Tibial artery (tissue), 4 donors: ENCODE measurements at regions not wholly inside any gene's neighbourhood (a gene's known extent, or its start where the extent isn't known, plus 50 kb on each side); places are given as distances from the start of the nearest gene placed in this dataset.
"Not testable (repeated sequence)": the region's sequence is repeated elsewhere in the genome, so short reads cannot be mapped to it uniquely, and the experiment has no call there.

ENCODE experiments used
- DNase-seq, 2 donors: peaks; one replicate each; pipeline ENCODE4 v3.0.0-alpha.2; 2019
- H3K27ac ChIP-seq, 2 donors: fragments of 200-600 bp; sonication (generic) in 1 of 2; 1 replicate in 1 of 2; 2 replicates in 1 of 2; pipeline ENCODE4 v1.5.1; 2018 to 2019; ENCODE audit warnings: mild to moderate bottlenecking in 1 of 2
- H3K27me3 ChIP-seq, 2 donors: fragments of 200-600 bp; sonication (generic) in 1 of 2; one replicate each; pipeline versions ENCODE4 v1.5.1 to v1.6.0; 2016 to 2019
- H3K36me3 ChIP-seq, 3 donors: fragments of 200-600 bp; sonication (generic) in 2 of 3; one replicate each; pipeline ENCODE4 v1.5.1; 2016 to 2019; ENCODE audit warnings: mild to moderate bottlenecking in 2 of 3
- H3K4me1 ChIP-seq, 4 donors: fragments of 200-600 bp; sonication (generic) in 2 of 4; 1 replicate in 3 of 4; 2 replicates in 1 of 4; pipeline ENCODE4 v1.5.1; 2016 to 2019
- H3K4me3 ChIP-seq, 2 donors: fragments of 200-600 bp; sonication (generic) in 1 of 2; 1 replicate in 1 of 2; 2 replicates in 1 of 2; pipeline ENCODE4 v1.5.1; 2018 to 2019; ENCODE audit warnings: mild to moderate bottlenecking in 2 of 2
- H3K9me3 ChIP-seq, 3 donors: fragments of 200-600 bp; sonication (generic) in 1 of 3; one replicate each; pipeline ENCODE4 v1.5.1; 2016 to 2019
- CTCF ChIP-seq, 2 experiments: fragments of 200-600 bp in 1 of 2; fragments of 450-650 bp in 1 of 2; IDR thresholded peaks; one replicate each; pipeline ENCODE4 v1.5.1; 2017 to 2019; ENCODE audit warnings: antibody characterized with exemption in 2 of 2, mild to moderate bottlenecking in 1 of 2, moderate library complexity in 1 of 2
- intact Hi-C: fragments of 100-400 bp; cut with DNase I; formaldehyde crosslinking; loops from one replicate; pipeline ENCODE4 v1.15.0; 2023; ENCODE audit warnings: low total_unique reads

GRCh38 chr7:118878336-118878735 is 653.8 kb downstream of the ANKRD7 start:
- intact Hi-C loops, result no loop called here
- Histone ChIP-seq H3K27me3 (no peaks in the 10 kb centered on the region), H3K4me3 (no peak overlapping the region), H3K9me3 (no peaks in the 10 kb centered on the region), H3K27ac (no peak overlapping the region), H3K4me1 (no peaks in the 10 kb centered on the region), H3K36me3 (no peaks in the 10 kb centered on the region)
- no peak for DNase-seq
- TF ChIP-seq CTCF (IDR thresholded peaks at IDR 0.05), result no peak

GRCh38 chr7:118898284-118898683 is 673.8 kb downstream of the ANKRD7 start:
- Histone ChIP-seq H3K27ac (no peak overlapping the region), H3K9me3 (no peaks in the 10 kb centered on the region), H3K4me1 (no peaks in the 10 kb centered on the region), H3K27me3 (no peaks in the 10 kb centered on the region), H3K36me3 (no peaks in the 10 kb centered on the region), H3K4me3 (no peak overlapping the region)
- intact Hi-C loops, result no loop called here
- DNase-seq, result no peak
- TF ChIP-seq CTCF (IDR thresholded peaks at IDR 0.05), result no peak

- Histone ChIP-seq H3K4me1 (no peaks in the 10 kb centered on the region), H3K27me3 (no peaks in the 10 kb centered on the region), H3K4me3 (no peak overlapping the region), H3K36me3 (no peaks in the 10 kb centered on the region), H3K9me3 (no peaks in the 10 kb centered on the region), H3K27ac (no peak overlapping the region)
- no peak for DNase-seq
- intact Hi-C loops, result no loop called here
- TF ChIP-seq CTCF (IDR thresholded peaks at IDR 0.05), result no peak
Observed at GRCh38 chr7:118902600-118902999, 678.1 kb downstream of the ANKRD7 start.

GRCh38 chr7:118907911-118908527 is 683.5 kb downstream of the ANKRD7 start:
- no peak for DNase-seq
- Histone ChIP-seq H3K9me3 (no peaks in the 10 kb centered on the region), H3K27ac (no peak overlapping the region), H3K4me1 (no peaks in the 10 kb centered on the region), H3K36me3 (no peaks in the 10 kb centered on the region), H3K4me3 (no peak overlapping the region), H3K27me3 (no peaks in the 10 kb centered on the region)
- no peak for TF ChIP-seq CTCF (IDR thresholded peaks at IDR 0.05)
- intact Hi-C loops, result no loop called here

GRCh38 chr7:118916120-118916519 is 691.6 kb downstream of the ANKRD7 start:
- H3K27me3 ChIP-seq, H3K36me3 ChIP-seq, H3K4me3 ChIP-seq, H3K27ac ChIP-seq, DNase-seq, H3K4me1 ChIP-seq, H3K9me3 ChIP-seq, intact Hi-C loops: not testable (repeated sequence)

GRCh38 chr7:118918556-118918955 is 694.1 kb downstream of the ANKRD7 start:
- TF ChIP-seq CTCF (IDR thresholded peaks at IDR 0.05), result peak; percentile 33 to 40
- H3K4me3 ChIP-seq, result no peak overlapping the region
- no peak overlapping the region for H3K27ac ChIP-seq
- no peaks in the 10 kb centered on the region for H3K4me1 ChIP-seq
- no peaks in the 10 kb centered on the region for H3K27me3 ChIP-seq
- intact Hi-C loops, result no loop called here
- no peak for DNase-seq
- no peaks in the 10 kb centered on the region for H3K36me3 ChIP-seq
- H3K9me3 ChIP-seq, result no peaks in the 10 kb centered on the region
